Liver (tissue), 8 donors: ENCODE measurements at regions not wholly inside any gene's neighbourhood (a gene's known extent, or its start where the extent isn't known, plus 50 kb on each side); places are given as distances from the start of the nearest gene placed in this dataset.

Experiments used
- DNase-seq: peaks from one replicate; pipeline ENCODE4 v3.0.0-alpha.2; 2017; ENCODE audit warnings: low spot score
- H3K27ac ChIP-seq, 2 donors: one replicate each; pipeline ENCODE4 v1.7.0; 2013; ENCODE audit warnings: inconsistent platforms in 2 of 2, low read length in 2 of 2, control low read depth in 1 of 2, low read depth in 1 of 2, mild to moderate bottlenecking in 1 of 2
- H3K27me3 ChIP-seq, 4 donors: one replicate each; pipeline versions ENCODE4 v1.6.1 to v1.7.0; 2013; ENCODE audit warnings: low read length in 3 of 4, inconsistent platforms in 1 of 4, mild to moderate bottlenecking in 1 of 4, moderate library complexity in 1 of 4; ENCODE audit not compliant: control insufficient read depth in 4 of 4, insufficient read depth in 4 of 4
- H3K36me3 ChIP-seq, 4 donors: one replicate each; pipeline versions ENCODE4 v1.6.1 to v1.7.0; 2013; ENCODE audit warnings: low read length in 3 of 4, mild to moderate bottlenecking in 3 of 4, low read depth in 1 of 4, moderate library complexity in 1 of 4; ENCODE audit not compliant: control insufficient read depth in 4 of 4, insufficient read depth in 3 of 4
- H3K4me1 ChIP-seq, 4 donors: one replicate each; pipeline versions ENCODE4 v1.6.1 to v1.7.0; 2013; ENCODE audit warnings: low read length in 3 of 4, mild to moderate bottlenecking in 3 of 4, moderate library complexity in 1 of 4; ENCODE audit not compliant: control insufficient read depth in 4 of 4, insufficient read depth in 4 of 4
- H3K4me3 ChIP-seq, 3 donors: one replicate each; pipeline versions ENCODE4 v1.6.1 to v1.7.0; 2013; ENCODE audit warnings: low read length in 3 of 3, control low read depth in 1 of 3, low read depth in 1 of 3, mild to moderate bottlenecking in 1 of 3
- H3K9ac ChIP-seq, 2 donors: one replicate each; pipeline ENCODE4 v1.7.0; 2013; ENCODE audit warnings: low read length in 2 of 2, mild to moderate bottlenecking in 2 of 2, moderate library complexity in 2 of 2, control low read depth in 1 of 2, low read depth in 1 of 2
- H3K9me3 ChIP-seq, 4 donors: one replicate each; pipeline versions ENCODE4 v1.6.1 to v1.7.0; 2013; ENCODE audit warnings: low read length in 3 of 4; ENCODE audit not compliant: control insufficient read depth in 4 of 4
- EGR1 ChIP-seq, 2 donors: IDR thresholded peaks; 2 replicates each; pipeline ENCODE4 v1.6.1; 2016 to 2018; ENCODE audit warnings: antibody characterized with exemption in 2 of 2, low read depth in 2 of 2
- FOXA1 ChIP-seq: IDR thresholded peaks from 2 replicates; pipeline ENCODE4 v1.6.1; 2016; ENCODE audit warnings: antibody characterized with exemption
- FOXA2 ChIP-seq: IDR thresholded peaks from 2 replicates; pipeline ENCODE4 v1.6.1; 2016; ENCODE audit warnings: antibody characterized with exemption
- GABPA ChIP-seq, 2 donors: IDR thresholded peaks in 1 of 2; conservative IDR thresholded peaks in 1 of 2; 2 replicates each; pipeline ENCODE4 v1.6.1; 2016; ENCODE audit warnings: antibody characterized with exemption in 2 of 2, mild to moderate bottlenecking in 1 of 2, moderate library complexity in 1 of 2
- HNF4A ChIP-seq, 2 donors: conservative IDR thresholded peaks; 2 replicates each; pipeline ENCODE4 v1.6.1; 2016; ENCODE audit warnings: antibody characterized with exemption in 2 of 2, mild to moderate bottlenecking in 2 of 2
- HNF4G ChIP-seq: IDR thresholded peaks from 2 replicates; pipeline ENCODE4 v1.6.1; 2016; ENCODE audit warnings: antibody characterized with exemption
- JUND ChIP-seq, 2 donors: IDR thresholded peaks; 2 replicates each; pipeline ENCODE4 v1.6.1; 2016; ENCODE audit warnings: antibody characterized with exemption in 2 of 2
- NR2F2 ChIP-seq: IDR thresholded peaks from 2 replicates; pipeline ENCODE4 v1.6.1; 2016; ENCODE audit warnings: antibody characterized with exemption
- RAD21 ChIP-seq, 2 donors: IDR thresholded peaks; 2 replicates each; pipeline ENCODE4 v1.6.1; 2016; ENCODE audit warnings: antibody characterized with exemption in 2 of 2, mild to moderate bottlenecking in 2 of 2
- RXRA ChIP-seq, 2 donors: IDR thresholded peaks; 2 replicates each; pipeline ENCODE4 v1.6.1; 2017 to 2018; ENCODE audit warnings: antibody characterized with exemption in 2 of 2, mild to moderate bottlenecking in 1 of 2
- SP1 ChIP-seq: IDR thresholded peaks from 2 replicates; pipeline ENCODE4 v1.6.1; 2018; ENCODE audit warnings: antibody characterized with exemption, mild to moderate bottlenecking
- TAF1 ChIP-seq: conservative IDR thresholded peaks from 2 replicates; pipeline ENCODE4 v1.6.1; 2016; ENCODE audit warnings: antibody characterized with exemption, mild to moderate bottlenecking
- YY1 ChIP-seq: IDR thresholded peaks from 2 replicates; pipeline ENCODE4 v1.6.1; 2016; ENCODE audit warnings: antibody characterized with exemption, mild to moderate bottlenecking
- WGBS: extraction: QIAGEN DNeasy Blood & Tissue Kit; methylation state at CpG from one replicate; pipeline ENCODE4 v1.1.7; 2013; 5-methylcytosine and 5-hydroxymethylcytosine counted together
- TF ChIP-seq, protein P1 (sequence below): IDR thresholded peaks from 2 replicates; pipeline ENCODE4 v1.6.1; 2016; ENCODE audit warnings: antibody characterized with exemption
- TF ChIP-seq, protein P2 (sequence below): IDR thresholded peaks from 2 replicates; pipeline ENCODE4 v1.6.1; 2016; ENCODE audit warnings: antibody characterized with exemption, mild to moderate bottlenecking
- TF ChIP-seq, protein P3 (sequence below): IDR thresholded peaks from 2 replicates; pipeline ENCODE4 v1.6.1; 2016; ENCODE audit warnings: antibody characterized with exemption
- TF ChIP-seq, protein P4 (sequence below): IDR thresholded peaks from 2 replicates; pipeline ENCODE4 v1.6.1; 2016; ENCODE audit warnings: antibody characterized with exemption
- TF ChIP-seq, protein P5 (sequence below): fragments of 150-350 bp; IDR thresholded peaks from 2 replicates; pipeline ENCODE4 v1.5.1; 2017; ENCODE audit warnings: improper control_type of control experiment, low read depth, low read length; ENCODE audit not compliant: missing input control
- donor health status: healthy.
- donor health status: healthy.
- donor health status: healthy.
- donor health status: healthy.
- donor health status: healthy.

DNA sequence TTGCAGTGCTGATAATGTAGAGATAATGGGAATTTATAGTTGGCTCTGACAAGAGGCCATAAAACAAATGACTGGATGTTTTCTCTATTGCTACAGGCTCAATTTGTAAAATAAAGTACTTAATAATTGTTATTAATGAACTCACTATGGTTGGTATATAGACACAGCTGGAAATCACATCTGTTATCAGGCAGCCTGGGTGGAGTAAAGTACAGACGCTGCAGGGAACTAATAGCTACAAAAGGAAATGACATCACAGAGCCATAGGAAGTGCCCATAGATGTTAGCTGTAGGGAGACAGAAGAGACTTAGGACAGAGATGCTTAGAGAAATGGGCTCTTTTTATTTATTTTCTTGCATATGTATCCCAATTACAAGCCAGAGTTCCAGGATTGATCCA lies 81.0 kb upstream of the SNX19 start:
- H3K36me3 ChIP-seq = no peaks in the 10 kb centered on the region
- H3K9ac ChIP-seq = no peak overlapping the region
- TF ChIP-seq NR2F2 (no peak), TAF1 (no peak), FOXA1 (no peak), FOXA2 (no peak), HNF4A (conservative IDR thresholded peaks at IDR 0.05) (no peak), HNF4G (no peak), GABPA (IDR thresholded peaks at IDR 0.05 in 1 of 2, conservative IDR thresholded peaks at IDR 0.05 in 1 of 2) (no peak), YY1 (no peak), RXRA (IDR thresholded peaks at IDR 0.05) (no peak), SP1 (no peak), RAD21 (IDR thresholded peaks at IDR 0.05) (no peak), EGR1 (IDR thresholded peaks at IDR 0.05; ENCODE audit: low read depth in 2 of 2) (no peak), JUND (IDR thresholded peaks at IDR 0.05) (no peak)
- TF ChIP-seq, protein P1, sequence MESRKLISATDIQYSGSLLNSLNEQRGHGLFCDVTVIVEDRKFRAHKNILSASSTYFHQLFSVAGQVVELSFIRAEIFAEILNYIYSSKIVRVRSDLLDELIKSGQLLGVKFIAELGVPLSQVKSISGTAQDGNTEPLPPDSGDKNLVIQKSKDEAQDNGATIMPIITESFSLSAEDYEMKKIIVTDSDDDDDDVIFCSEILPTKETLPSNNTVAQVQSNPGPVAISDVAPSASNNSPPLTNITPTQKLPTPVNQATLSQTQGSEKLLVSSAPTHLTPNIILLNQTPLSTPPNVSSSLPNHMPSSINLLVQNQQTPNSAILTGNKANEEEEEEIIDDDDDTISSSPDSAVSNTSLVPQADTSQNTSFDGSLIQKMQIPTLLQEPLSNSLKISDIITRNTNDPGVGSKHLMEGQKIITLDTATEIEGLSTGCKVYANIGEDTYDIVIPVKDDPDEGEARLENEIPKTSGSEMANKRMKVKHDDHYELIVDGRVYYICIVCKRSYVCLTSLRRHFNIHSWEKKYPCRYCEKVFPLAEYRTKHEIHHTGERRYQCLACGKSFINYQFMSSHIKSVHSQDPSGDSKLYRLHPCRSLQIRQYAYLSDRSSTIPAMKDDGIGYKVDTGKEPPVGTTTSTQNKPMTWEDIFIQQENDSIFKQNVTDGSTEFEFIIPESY = no peak
- TF ChIP-seq, protein P2, sequence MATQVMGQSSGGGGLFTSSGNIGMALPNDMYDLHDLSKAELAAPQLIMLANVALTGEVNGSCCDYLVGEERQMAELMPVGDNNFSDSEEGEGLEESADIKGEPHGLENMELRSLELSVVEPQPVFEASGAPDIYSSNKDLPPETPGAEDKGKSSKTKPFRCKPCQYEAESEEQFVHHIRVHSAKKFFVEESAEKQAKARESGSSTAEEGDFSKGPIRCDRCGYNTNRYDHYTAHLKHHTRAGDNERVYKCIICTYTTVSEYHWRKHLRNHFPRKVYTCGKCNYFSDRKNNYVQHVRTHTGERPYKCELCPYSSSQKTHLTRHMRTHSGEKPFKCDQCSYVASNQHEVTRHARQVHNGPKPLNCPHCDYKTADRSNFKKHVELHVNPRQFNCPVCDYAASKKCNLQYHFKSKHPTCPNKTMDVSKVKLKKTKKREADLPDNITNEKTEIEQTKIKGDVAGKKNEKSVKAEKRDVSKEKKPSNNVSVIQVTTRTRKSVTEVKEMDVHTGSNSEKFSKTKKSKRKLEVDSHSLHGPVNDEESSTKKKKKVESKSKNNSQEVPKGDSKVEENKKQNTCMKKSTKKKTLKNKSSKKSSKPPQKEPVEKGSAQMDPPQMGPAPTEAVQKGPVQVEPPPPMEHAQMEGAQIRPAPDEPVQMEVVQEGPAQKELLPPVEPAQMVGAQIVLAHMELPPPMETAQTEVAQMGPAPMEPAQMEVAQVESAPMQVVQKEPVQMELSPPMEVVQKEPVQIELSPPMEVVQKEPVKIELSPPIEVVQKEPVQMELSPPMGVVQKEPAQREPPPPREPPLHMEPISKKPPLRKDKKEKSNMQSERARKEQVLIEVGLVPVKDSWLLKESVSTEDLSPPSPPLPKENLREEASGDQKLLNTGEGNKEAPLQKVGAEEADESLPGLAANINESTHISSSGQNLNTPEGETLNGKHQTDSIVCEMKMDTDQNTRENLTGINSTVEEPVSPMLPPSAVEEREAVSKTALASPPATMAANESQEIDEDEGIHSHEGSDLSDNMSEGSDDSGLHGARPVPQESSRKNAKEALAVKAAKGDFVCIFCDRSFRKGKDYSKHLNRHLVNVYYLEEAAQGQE = no peak
- TF ChIP-seq, protein P3, sequence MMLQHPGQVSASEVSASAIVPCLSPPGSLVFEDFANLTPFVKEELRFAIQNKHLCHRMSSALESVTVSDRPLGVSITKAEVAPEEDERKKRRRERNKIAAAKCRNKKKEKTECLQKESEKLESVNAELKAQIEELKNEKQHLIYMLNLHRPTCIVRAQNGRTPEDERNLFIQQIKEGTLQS = no peak
- TF ChIP-seq, protein P4, sequence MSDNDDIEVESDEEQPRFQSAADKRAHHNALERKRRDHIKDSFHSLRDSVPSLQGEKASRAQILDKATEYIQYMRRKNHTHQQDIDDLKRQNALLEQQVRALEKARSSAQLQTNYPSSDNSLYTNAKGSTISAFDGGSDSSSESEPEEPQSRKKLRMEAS = no peak
- TF ChIP-seq, protein P5, sequence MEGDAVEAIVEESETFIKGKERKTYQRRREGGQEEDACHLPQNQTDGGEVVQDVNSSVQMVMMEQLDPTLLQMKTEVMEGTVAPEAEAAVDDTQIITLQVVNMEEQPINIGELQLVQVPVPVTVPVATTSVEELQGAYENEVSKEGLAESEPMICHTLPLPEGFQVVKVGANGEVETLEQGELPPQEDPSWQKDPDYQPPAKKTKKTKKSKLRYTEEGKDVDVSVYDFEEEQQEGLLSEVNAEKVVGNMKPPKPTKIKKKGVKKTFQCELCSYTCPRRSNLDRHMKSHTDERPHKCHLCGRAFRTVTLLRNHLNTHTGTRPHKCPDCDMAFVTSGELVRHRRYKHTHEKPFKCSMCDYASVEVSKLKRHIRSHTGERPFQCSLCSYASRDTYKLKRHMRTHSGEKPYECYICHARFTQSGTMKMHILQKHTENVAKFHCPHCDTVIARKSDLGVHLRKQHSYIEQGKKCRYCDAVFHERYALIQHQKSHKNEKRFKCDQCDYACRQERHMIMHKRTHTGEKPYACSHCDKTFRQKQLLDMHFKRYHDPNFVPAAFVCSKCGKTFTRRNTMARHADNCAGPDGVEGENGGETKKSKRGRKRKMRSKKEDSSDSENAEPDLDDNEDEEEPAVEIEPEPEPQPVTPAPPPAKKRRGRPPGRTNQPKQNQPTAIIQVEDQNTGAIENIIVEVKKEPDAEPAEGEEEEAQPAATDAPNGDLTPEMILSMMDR = no peak
- DNase-seq = no peak
- 36% methylated on average over 1 of the region's 1 CpG for WGBS
- no peak overlapping the region for H3K4me3 ChIP-seq
- H3K27me3 ChIP-seq = no peaks in the 10 kb centered on the region
- no peaks in the 10 kb centered on the region for H3K9me3 ChIP-seq
- no peaks in the 10 kb centered on the region for H3K4me1 ChIP-seq
- H3K27ac ChIP-seq = no peak overlapping the region

DNA sequence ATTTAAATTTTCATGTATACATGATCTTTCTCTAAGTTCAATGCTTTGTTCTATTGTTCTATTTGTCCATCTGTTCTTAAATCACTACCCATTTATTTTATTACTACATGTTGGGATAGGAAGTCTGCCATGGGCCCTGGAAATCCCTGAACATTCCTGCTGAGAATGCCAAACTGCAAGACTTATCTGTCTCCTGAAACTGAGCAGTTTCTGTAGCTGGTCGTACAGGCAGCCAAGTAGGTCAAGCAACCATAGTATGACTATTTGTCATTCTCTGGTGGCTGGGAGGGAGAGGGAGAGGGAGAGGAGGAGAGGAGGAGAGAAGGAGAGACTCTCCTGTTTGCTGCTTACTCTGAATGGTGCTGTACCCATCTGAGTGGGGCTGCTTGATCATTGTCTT lies 82.8 kb upstream of the SNX19 start:
- H3K27me3 ChIP-seq = no peaks in the 10 kb centered on the region
- WGBS = 32% methylated on average over 1 of the region's 1 CpG
- H3K27ac ChIP-seq = no peak overlapping the region

More for the DNA sequence above, 82.8 kb upstream of the SNX19 start:
- Histone ChIP-seq H3K4me3 (no peak overlapping the region), H3K4me1 (no peaks in the 10 kb centered on the region), H3K9ac (no peak overlapping the region), H3K9me3 (no peaks in the 10 kb centered on the region), H3K36me3 (no peaks in the 10 kb centered on the region)
- TF ChIP-seq FOXA1 = no peak
- TF ChIP-seq RXRA (IDR thresholded peaks at IDR 0.05) = no peak
- no peak for TF ChIP-seq HNF4A (conservative IDR thresholded peaks at IDR 0.05)
- DNase-seq = no peak
